ENCODE measurements at regions not wholly inside any gene's neighbourhood (a gene's known extent, or its start where the extent isn't known, plus 50 kb on each side); places are given as distances from the start of the nearest gene placed in this dataset.

GRCh38 chr16:87195161-87195560 lies 122.0 kb downstream of the C16orf95 start:
- no peaks in the 10 kb centered on the region for H3K27me3 ChIP-seq
- no peak for DNase-seq (ENCODE audit: extremely low spot score in 2 of 2)
- no peak overlapping the region for H3K27ac ChIP-seq
- no peaks in the 10 kb centered on the region for H3K9me3 ChIP-seq
- intact Hi-C loops (cut with DNase I): no loop called here
- no peaks in the 10 kb centered on the region for H3K4me1 ChIP-seq
- no peaks in the 10 kb centered on the region for H3K36me3 ChIP-seq
- TF ChIP-seq POLR2A (IDR thresholded peaks at IDR 0.05) (no peak), POLR2AphosphoS5 (IDR thresholded peaks at IDR 0.05; ENCODE audit: insufficient read depth in 1 of 2, low read depth in 1 of 2) (no peak)
- TF ChIP-seq, protein P1, sequence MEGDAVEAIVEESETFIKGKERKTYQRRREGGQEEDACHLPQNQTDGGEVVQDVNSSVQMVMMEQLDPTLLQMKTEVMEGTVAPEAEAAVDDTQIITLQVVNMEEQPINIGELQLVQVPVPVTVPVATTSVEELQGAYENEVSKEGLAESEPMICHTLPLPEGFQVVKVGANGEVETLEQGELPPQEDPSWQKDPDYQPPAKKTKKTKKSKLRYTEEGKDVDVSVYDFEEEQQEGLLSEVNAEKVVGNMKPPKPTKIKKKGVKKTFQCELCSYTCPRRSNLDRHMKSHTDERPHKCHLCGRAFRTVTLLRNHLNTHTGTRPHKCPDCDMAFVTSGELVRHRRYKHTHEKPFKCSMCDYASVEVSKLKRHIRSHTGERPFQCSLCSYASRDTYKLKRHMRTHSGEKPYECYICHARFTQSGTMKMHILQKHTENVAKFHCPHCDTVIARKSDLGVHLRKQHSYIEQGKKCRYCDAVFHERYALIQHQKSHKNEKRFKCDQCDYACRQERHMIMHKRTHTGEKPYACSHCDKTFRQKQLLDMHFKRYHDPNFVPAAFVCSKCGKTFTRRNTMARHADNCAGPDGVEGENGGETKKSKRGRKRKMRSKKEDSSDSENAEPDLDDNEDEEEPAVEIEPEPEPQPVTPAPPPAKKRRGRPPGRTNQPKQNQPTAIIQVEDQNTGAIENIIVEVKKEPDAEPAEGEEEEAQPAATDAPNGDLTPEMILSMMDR (IDR thresholded peaks at IDR 0.05): no peak
- H3K4me3 ChIP-seq: no peak overlapping the region

DNA sequence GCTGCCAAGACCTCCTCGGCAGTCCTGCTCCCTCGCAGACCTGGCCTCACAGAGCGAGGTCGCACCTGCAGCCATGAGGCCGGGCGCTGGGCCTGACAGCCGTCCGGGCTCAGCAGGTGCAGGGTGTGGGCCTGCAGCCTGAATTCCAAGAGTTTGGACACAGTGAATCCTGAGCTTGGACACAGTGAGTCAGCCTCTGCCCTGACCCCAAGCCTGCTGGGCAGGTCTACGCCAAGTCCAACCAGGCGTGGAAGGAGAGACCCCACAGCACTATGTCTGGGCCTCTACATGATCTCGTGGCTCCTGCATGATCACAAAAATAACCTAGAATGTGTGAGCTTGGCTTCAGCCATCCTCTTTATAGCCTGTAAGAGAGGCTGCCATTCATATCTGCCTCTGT lies 121.0 kb downstream of the C16orf95 start:
- TF ChIP-seq POLR2A (IDR thresholded peaks at IDR 0.05) (no peak), POLR2AphosphoS5 (IDR thresholded peaks at IDR 0.05; ENCODE audit: insufficient read depth in 1 of 2, low read depth in 1 of 2) (no peak)
- TF ChIP-seq, protein P1 (IDR thresholded peaks at IDR 0.05): no peak
- Histone ChIP-seq H3K4me3 (no peak overlapping the region), H3K9me3 (no peaks in the 10 kb centered on the region), H3K27ac (no peak overlapping the region), H3K36me3 (no peaks in the 10 kb centered on the region), H3K4me1 (no peaks in the 10 kb centered on the region), H3K27me3 (no peaks in the 10 kb centered on the region)
- intact Hi-C loops (cut with DNase I): no loop called here
- DNase-seq (ENCODE audit: extremely low spot score in 2 of 2): no peak

DNA sequence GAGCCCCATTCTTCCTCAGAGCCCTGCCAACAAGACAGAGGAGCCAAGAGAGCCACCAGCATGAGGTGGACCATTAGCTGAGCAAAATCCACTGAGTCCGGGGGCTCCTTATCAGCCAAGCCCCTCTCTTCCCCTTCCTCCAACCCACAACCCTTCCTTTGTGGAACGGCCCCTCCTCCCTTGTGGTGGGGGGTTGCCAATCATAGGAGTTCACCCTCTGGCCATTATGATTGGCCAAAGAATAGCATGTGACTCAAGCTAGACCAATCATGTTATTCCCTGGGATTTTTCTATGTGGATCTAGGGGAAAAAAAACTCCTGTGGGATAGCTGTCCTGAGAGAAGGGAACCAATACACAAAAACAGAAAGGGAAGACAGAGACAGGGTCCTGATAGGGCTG lies 120.5 kb downstream of the C16orf95 start:
- intact Hi-C loops (cut with DNase I): no loop called here

DNA sequence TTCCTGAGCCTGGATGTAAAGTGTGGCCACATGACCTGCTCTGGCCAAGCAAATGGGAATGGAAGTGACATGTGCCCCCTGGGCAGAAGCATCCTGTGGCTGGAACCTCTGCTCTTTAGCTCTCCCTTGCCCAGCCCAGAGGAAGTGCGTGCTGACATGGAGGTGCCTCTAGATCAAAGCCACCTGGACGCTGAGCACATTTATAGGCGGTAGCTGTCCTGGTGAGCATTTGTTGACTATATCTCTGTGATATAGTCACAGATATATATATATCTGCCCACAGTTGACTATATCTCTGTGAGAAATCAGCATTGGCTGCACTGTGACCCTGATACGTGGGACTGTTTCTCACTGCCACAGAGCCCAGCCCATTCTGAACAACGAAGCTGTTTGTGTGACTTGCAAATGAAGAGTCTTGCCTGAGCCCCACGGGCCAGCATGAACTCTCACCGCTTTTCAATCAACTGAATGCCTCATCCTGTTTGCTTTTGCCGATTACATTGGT lies 118.8 kb downstream of the C16orf95 start:
- no peak for DNase-seq (ENCODE audit: extremely low spot score in 2 of 2)
- no peaks in the 10 kb centered on the region for H3K4me1 ChIP-seq
- H3K36me3 ChIP-seq: no peaks in the 10 kb centered on the region
- H3K4me3 ChIP-seq: no peak overlapping the region
- no peaks in the 10 kb centered on the region for H3K9me3 ChIP-seq
- intact Hi-C loops (cut with DNase I): no loop called here
- no peak overlapping the region for H3K27ac ChIP-seq
- H3K27me3 ChIP-seq: no peaks in the 10 kb centered on the region
- TF ChIP-seq POLR2AphosphoS5 (IDR thresholded peaks at IDR 0.05; ENCODE audit: insufficient read depth in 1 of 2, low read depth in 1 of 2): no peak

More for the DNA sequence above, 120.5 kb downstream of the C16orf95 start:
- TF ChIP-seq POLR2AphosphoS5 (IDR thresholded peaks at IDR 0.05; ENCODE audit: insufficient read depth in 1 of 2, low read depth in 1 of 2) (no peak), POLR2A (IDR thresholded peaks at IDR 0.05) (no peak)
- TF ChIP-seq, protein P1 (IDR thresholded peaks at IDR 0.05): no peak
- DNase-seq (ENCODE audit: extremely low spot score in 2 of 2): no peak
- Histone ChIP-seq H3K27ac (no peak overlapping the region), H3K27me3 (no peaks in the 10 kb centered on the region), H3K36me3 (no peaks in the 10 kb centered on the region), H3K4me1 (no peaks in the 10 kb centered on the region), H3K4me3 (no peak overlapping the region), H3K9me3 (no peaks in the 10 kb centered on the region)

DNA sequence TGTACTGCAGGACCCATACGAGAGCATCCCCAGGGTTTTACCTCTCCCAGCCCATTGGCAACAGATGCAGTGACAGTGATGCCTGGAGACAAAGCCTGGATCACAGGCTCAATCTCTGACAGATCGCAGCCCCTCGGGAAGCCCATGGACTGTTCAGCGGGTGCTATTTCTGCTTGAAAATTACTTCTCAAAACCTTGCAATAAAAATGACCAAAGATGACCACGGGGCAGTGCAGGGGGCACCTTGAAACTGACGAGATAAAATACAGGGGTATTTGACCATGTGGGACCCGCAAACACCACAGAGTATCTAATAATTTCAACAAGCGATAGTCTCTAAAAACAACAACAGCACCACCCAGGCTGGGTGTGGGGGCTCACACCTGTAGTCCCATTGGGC lies 118.3 kb downstream of the C16orf95 start:
- Histone ChIP-seq H3K27me3 (no peaks in the 10 kb centered on the region), H3K27ac (no peak overlapping the region), H3K4me3 (no peak overlapping the region), H3K9me3 (no peaks in the 10 kb centered on the region), H3K4me1 (no peaks in the 10 kb centered on the region), H3K36me3 (no peaks in the 10 kb centered on the region)
- no peak for DNase-seq (ENCODE audit: extremely low spot score in 2 of 2)
- intact Hi-C loops (cut with DNase I): no loop called here
- TF ChIP-seq, protein P1 (IDR thresholded peaks at IDR 0.05): no peak
- TF ChIP-seq POLR2A (IDR thresholded peaks at IDR 0.05): no peak
- TF ChIP-seq POLR2AphosphoS5 (IDR thresholded peaks at IDR 0.05; ENCODE audit: insufficient read depth in 1 of 2, low read depth in 1 of 2): no peak

All from vagina (tissue), 2 donors.